ENCODE measurements at regions not wholly inside any gene's neighbourhood (a gene's known extent, or its start where the extent isn't known, plus 50 kb on each side); places are given as distances from the start of the nearest gene placed in this dataset.

- no peak overlapping the region for H3K56ac ChIP-seq (ENCODE audit: insufficient read length, low read depth, low read length)
- no peak overlapping the region for H2BK5ac ChIP-seq (ENCODE audit: insufficient read length, low read length)
- no peak overlapping the region for H3K18ac ChIP-seq (ENCODE audit: insufficient read length, low read depth, low read length)
- H3K23me2 ChIP-seq (ENCODE audit: insufficient read length, low read depth, low read length, poor library complexity, severe bottlenecking) = no peaks in the 10 kb centered on the region
- WGBS (ENCODE audit: extremely low coverage, insufficient read length, low lambda C conversion rate) = no CpG with 5 or more reads among the region's 3 CpGs
- H3K79me1 ChIP-seq (ENCODE audit: insufficient read depth, low read depth, low read length, poor library complexity, severe bottlenecking) = no peaks in the 10 kb centered on the region
- no peaks in the 10 kb centered on the region for H3K79me2 ChIP-seq (ENCODE audit: insufficient read depth, low read length)
- Mint-ChIP-seq H3K4me1 (peaks cover 5 to 6% of the 10 kb centered on the region in 2 experiments; a peak in 3 of 4 replicates), H3K4me3 (no peak overlapping the region), H3K36me3 (ENCODE audit: insufficient read depth in 1 of 3, low read depth in 3 of 3) (peaks cover 0 to 10% (median 1%) of the 10 kb centered on the region in 3 experiments; a peak in 2 of 7 replicates), H3K9me3 (peaks cover 14 to 15% of the 10 kb centered on the region in 2 experiments; a peak in 3 of 5 replicates), H3K27me3 (ENCODE audit: low read depth) (no peaks in the 10 kb centered on the region), H3K27ac (no peak overlapping the region)
- no peak overlapping the region for H3T11ph ChIP-seq (ENCODE audit: low read length)
- H3K9me3 ChIP-seq (ENCODE audit: control insufficient read depth, low read depth, low read length) = no peaks in the 10 kb centered on the region
- DNase-seq = no peak
- no peak overlapping the region for H4K91ac ChIP-seq (ENCODE audit: insufficient read length, low read depth, low read length)
- no peak for TF ChIP-seq CTCF (conservative IDR thresholded peaks at IDR 0.05)
- no peak overlapping the region for H2AK5ac ChIP-seq (ENCODE audit: insufficient read length, low read length)
- no peaks in the 10 kb centered on the region for H4K20me1 ChIP-seq (ENCODE audit: control insufficient read depth, insufficient read depth, insufficient read length)
- H2BK15ac ChIP-seq (ENCODE audit: low read depth, low read length) = no peak overlapping the region
- no peak overlapping the region for H2BK20ac ChIP-seq (ENCODE audit: low read depth, low read length, poor library complexity, severe bottlenecking)
- no peak overlapping the region for H3K4me2 ChIP-seq (ENCODE audit: insufficient read depth, insufficient read length, low read length)
- H2AFZ ChIP-seq (ENCODE audit: low read length) = no peak overlapping the region
- H2BK120ac ChIP-seq (ENCODE audit: low read depth, low read length, poor library complexity, severe bottlenecking) = no peak overlapping the region
- H3K27me3 ChIP-seq (ENCODE audit: insufficient read depth, low read length) = no peaks in the 10 kb centered on the region
- no peak overlapping the region for H4K5ac ChIP-seq (ENCODE audit: insufficient read length, low read depth, low read length)
- no peak overlapping the region for H2BK12ac ChIP-seq (ENCODE audit: insufficient read length, low read depth, low read length)
- no peak overlapping the region for H3K9ac ChIP-seq (ENCODE audit: extremely low read depth, insufficient read length, low read length)
- H4K8ac ChIP-seq (replicated peaks; ENCODE audit: insufficient read length, low read depth, low read length) = no peak overlapping the region
- H3K4ac ChIP-seq (ENCODE audit: low read depth, low read length) = no peak overlapping the region
- H3K4me1 ChIP-seq (ENCODE audit: insufficient read depth, low read length) = no peaks in the 10 kb centered on the region
- no peak overlapping the region for H3K23ac ChIP-seq (ENCODE audit: insufficient read length, low read depth, low read length)
- no peak overlapping the region for H3K27ac ChIP-seq (ENCODE audit: insufficient read length, low read depth, low read length)
- no peak overlapping the region for H3K14ac ChIP-seq (ENCODE audit: insufficient read depth, low read length)
Observed at GRCh38 chr18:10213526-10213925, 240.9 kb upstream of the APCDD1 start.

Measured in H9 (cell line).